ENCODE measurements at regions not wholly inside any gene's neighbourhood (a gene's known extent, or its start where the extent isn't known, plus 50 kb on each side); places are given as distances from the start of the nearest gene placed in this dataset.
"Not testable (repeated sequence)": the region's sequence is repeated elsewhere in the genome, so short reads cannot be mapped to it uniquely, and the experiment has no call there.

- DNase-seq: no peak
These were observed 173.0 kb upstream of the G2E3 start for GRCh38 chr14:30385925-30386324.

- no peak for DNase-seq
These were observed 171.1 kb upstream of the G2E3 start for GRCh38 chr14:30387871-30388270.

- DNase-seq: no peak
These were observed 169.7 kb upstream of the G2E3 start for GRCh38 chr14:30389134-30389876.

GRCh38 chr14:30389877-30390385, 169.0 kb upstream of the G2E3 start:
- DNase-seq: no peak

- no peak for DNase-seq
These were observed 163.9 kb upstream of the G2E3 start for GRCh38 chr14:30395065-30395464.

GRCh38 chr14:30402846-30403245, 156.1 kb upstream of the G2E3 start:
- no peak for DNase-seq

- no peak for DNase-seq
These were observed 155.2 kb upstream of the G2E3 start for GRCh38 chr14:30403791-30404190.

- not testable (repeated sequence) for DNase-seq
These were observed 149.4 kb upstream of the G2E3 start for GRCh38 chr14:30409508-30410015.

- no peak for DNase-seq
These were observed 148.0 kb upstream of the G2E3 start for GRCh38 chr14:30410986-30411385.

- not testable (repeated sequence) for DNase-seq
These were observed 145.8 kb upstream of the G2E3 start for GRCh38 chr14:30413184-30413583.

GRCh38 chr14:30417121-30417520, 141.8 kb upstream of the G2E3 start:
- no peak for DNase-seq

- DNase-seq: no peak
These were observed 141.0 kb upstream of the G2E3 start for GRCh38 chr14:30417999-30418398.

GRCh38 chr14:30419037-30419436, 139.9 kb upstream of the G2E3 start:
- DNase-seq: no peak

GRCh38 chr14:30420515-30420914, 138.4 kb upstream of the G2E3 start:
- DNase-seq: no peak

- DNase-seq: no peak
These were observed 132.5 kb upstream of the G2E3 start for GRCh38 chr14:30426463-30426862.

GRCh38 chr14:30427401-30427800, 131.6 kb upstream of the G2E3 start:
- DNase-seq: no peak

GRCh38 chr14:30427846-30428245, 131.1 kb upstream of the G2E3 start:
- DNase-seq: no peak

GRCh38 chr14:30431552-30431951, 127.4 kb upstream of the G2E3 start:
- no peak for DNase-seq

- no peak for DNase-seq
These were observed 118.0 kb upstream of the G2E3 start for GRCh38 chr14:30440961-30441360.

GRCh38 chr14:30443368-30444007, 115.5 kb upstream of the G2E3 start:
- DNase-seq: no peak

- no peak for DNase-seq
These were observed 114.5 kb upstream of the G2E3 start for GRCh38 chr14:30444451-30444850.

- DNase-seq: no peak
These were observed 113.8 kb upstream of the G2E3 start for GRCh38 chr14:30445011-30445793.

GRCh38 chr14:30445852-30446251, 113.1 kb upstream of the G2E3 start:
- DNase-seq: no peak

Data from T-helper 9 cell (primary cell).